Right renal pelvis (tissue), 4 donors: ENCODE measurements at regions not wholly inside any gene's neighbourhood (a gene's known extent, or its start where the extent isn't known, plus 50 kb on each side); places are given as distances from the start of the nearest gene placed in this dataset.
"Not testable (repeated sequence)": the region's sequence is repeated elsewhere in the genome, so short reads cannot be mapped to it uniquely, and the experiment has no call there.

Source experiments
- DNase-seq, 4 donors: peaks; one replicate each; pipeline ENCODE4 v3.0.0-alpha.2; 2013; ENCODE audit warnings: low read depth in 4 of 4, low spot score in 3 of 4, missing footprints in 1 of 4

- DNase-seq = no peak
Observed at GRCh38 chr22:35138521-35138920, 72.6 kb downstream of the ISX start.

GRCh38 chr22:35140879-35141745, 75.2 kb downstream of the ISX start:
- no peak for DNase-seq

GRCh38 chr22:35148381-35148780, 82.4 kb downstream of the ISX start:
- no peak for DNase-seq

- DNase-seq = no peak
Observed at GRCh38 chr22:35148866-35149548, 83.0 kb downstream of the ISX start.

- peak; percentile 43 to 59 (median 50) for DNase-seq
Observed at GRCh38 chr22:35150183-35151107, 84.5 kb downstream of the ISX start.

- no peak for DNase-seq
Observed at GRCh38 chr22:35152316-35152715, 86.4 kb downstream of the ISX start.

- peak; percentile 23 to 36 (median 30) for DNase-seq
Observed at GRCh38 chr22:35154937-35155387, 89.0 kb downstream of the ISX start.

GRCh38 chr22:35155403-35156025, 89.6 kb downstream of the ISX start:
- no peak for DNase-seq

GRCh38 chr22:35156945-35157344, 91.0 kb downstream of the ISX start:
- DNase-seq = no peak

- no peak for DNase-seq
Observed at GRCh38 chr22:35158336-35158735, 92.4 kb downstream of the ISX start.

- no peak for DNase-seq
Observed at GRCh38 chr22:35159343-35159742, 93.4 kb downstream of the ISX start.

GRCh38 chr22:35160268-35160667, 94.3 kb downstream of the ISX start:
- DNase-seq = no peak

GRCh38 chr22:35165896-35166295, 91.4 kb upstream of the HMGXB4 start:
- DNase-seq = not testable (repeated sequence)

- no peak for DNase-seq
Observed at GRCh38 chr22:35170716-35171697, 86.3 kb upstream of the HMGXB4 start.

GRCh38 chr22:35172442-35172841, 84.9 kb upstream of the HMGXB4 start:
- no peak for DNase-seq

GRCh38 chr22:35173655-35174054, 83.6 kb upstream of the HMGXB4 start:
- no peak for DNase-seq

GRCh38 chr22:35174401-35175038, 82.8 kb upstream of the HMGXB4 start:
- no peak for DNase-seq

- no peak for DNase-seq
Observed at GRCh38 chr22:35175392-35175791, 81.9 kb upstream of the HMGXB4 start.

- DNase-seq = no peak
Observed at GRCh38 chr22:35177811-35178210, 79.5 kb upstream of the HMGXB4 start.
